ENCODE measurements at regions not wholly inside any gene's neighbourhood (a gene's known extent, or its start where the extent isn't known, plus 50 kb on each side); places are given as distances from the start of the nearest gene placed in this dataset.

DNA sequence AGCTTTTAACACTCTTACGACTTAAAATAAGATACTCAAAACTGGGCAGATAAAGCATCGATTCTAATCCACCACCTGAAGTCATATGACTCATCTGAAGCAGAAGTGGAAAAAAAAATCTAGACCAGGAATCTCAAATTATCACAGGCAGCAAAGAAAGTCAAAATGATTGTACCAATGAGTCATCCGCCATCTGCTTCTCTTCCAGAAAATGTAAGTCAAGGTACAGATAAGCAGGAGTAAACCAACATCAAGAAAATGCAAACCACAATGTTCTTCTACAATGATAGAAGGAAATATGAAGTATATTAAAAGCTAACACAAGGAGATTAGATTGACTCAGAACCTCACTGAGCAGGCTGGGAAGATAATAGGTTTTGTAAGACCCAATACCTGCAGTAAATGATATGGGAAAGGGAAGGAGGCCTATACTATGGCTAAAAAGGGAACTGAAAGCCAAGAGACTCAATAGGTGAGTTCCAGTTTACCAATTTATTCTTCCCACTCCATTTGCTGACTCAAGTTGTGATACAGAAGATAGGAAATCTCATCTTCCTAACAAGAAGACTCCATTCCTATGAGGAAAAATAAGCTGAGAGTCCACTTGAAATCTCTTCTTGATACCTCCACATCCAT is 88.4 kb upstream of the TET2 start:
- Histone ChIP-seq H3K4me3 (ENCODE audit: low read depth, low read length) (no peak overlapping the region), H3K9me3 (ENCODE audit: control insufficient read depth, insufficient read depth, low read depth, low read length) (no peaks in the 10 kb centered on the region), H3K4me1 (ENCODE audit: control insufficient read depth, insufficient read depth, low read length) (no peaks in the 10 kb centered on the region), H3K36me3 (ENCODE audit: control insufficient read depth in 2 of 2, insufficient read depth in 1 of 2, low read length in 2 of 2) (no peaks in the 10 kb centered on the region), H3K27ac (ENCODE audit: extremely low read depth, low read depth, low read length) (no peak overlapping the region)
- no peak for TF ChIP-seq ZNF114 (tag by site-specific recombination; IDR thresholded peaks at IDR 0.05)
- no peak for TF ChIP-seq ZNF2 (tag by site-specific recombination; IDR thresholded peaks at IDR 0.05)
- TF ChIP-seq, protein P1, sequence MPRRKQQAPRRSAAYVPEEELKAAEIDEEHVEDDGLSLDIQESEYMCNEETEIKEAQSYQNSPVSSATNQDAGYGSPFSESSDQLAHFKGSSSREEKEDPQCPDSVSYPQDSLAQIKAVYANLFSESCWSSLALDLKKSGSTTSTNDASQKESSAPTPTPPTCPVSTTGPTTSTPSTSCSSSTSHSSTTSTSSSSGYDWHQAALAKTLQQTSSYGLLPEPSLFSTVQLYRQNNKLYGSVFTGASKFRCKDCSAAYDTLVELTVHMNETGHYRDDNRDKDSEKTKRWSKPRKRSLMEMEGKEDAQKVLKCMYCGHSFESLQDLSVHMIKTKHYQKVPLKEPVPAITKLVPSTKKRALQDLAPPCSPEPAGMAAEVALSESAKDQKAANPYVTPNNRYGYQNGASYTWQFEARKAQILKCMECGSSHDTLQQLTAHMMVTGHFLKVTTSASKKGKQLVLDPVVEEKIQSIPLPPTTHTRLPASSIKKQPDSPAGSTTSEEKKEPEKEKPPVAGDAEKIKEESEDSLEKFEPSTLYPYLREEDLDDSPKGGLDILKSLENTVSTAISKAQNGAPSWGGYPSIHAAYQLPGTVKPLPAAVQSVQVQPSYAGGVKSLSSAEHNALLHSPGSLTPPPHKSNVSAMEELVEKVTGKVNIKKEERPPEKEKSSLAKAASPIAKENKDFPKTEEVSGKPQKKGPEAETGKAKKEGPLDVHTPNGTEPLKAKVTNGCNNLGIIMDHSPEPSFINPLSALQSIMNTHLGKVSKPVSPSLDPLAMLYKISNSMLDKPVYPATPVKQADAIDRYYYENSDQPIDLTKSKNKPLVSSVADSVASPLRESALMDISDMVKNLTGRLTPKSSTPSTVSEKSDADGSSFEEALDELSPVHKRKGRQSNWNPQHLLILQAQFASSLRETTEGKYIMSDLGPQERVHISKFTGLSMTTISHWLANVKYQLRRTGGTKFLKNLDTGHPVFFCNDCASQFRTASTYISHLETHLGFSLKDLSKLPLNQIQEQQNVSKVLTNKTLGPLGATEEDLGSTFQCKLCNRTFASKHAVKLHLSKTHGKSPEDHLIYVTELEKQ (tag by site-specific recombination; IDR thresholded peaks at IDR 0.05; ENCODE audit: borderline replicate concordance): no peak
- TF ChIP-seq ZNF830 (tag by site-specific recombination; IDR thresholded peaks at IDR 0.05; ENCODE audit: low read depth): no peak
- TF ChIP-seq ZIC2 (tag by site-specific recombination; IDR thresholded peaks at IDR 0.05): no peak
- no peak for TF ChIP-seq TCF7L2 (IDR thresholded peaks at IDR 0.05; ENCODE audit: borderline replicate concordance, low read depth, low read length)
- no peak for TF ChIP-seq ZNF777 (tag by site-specific recombination; IDR thresholded peaks at IDR 0.05; ENCODE audit: borderline replicate concordance)
- TF ChIP-seq ZNF311 (tag by site-specific recombination; IDR thresholded peaks at IDR 0.05; ENCODE audit: borderline replicate concordance): no peak
- TF ChIP-seq ZNF341 (tag by site-specific recombination; IDR thresholded peaks at IDR 0.05; ENCODE audit: low read depth): no peak
- no peak for TF ChIP-seq ZNF473 (tag by site-specific recombination; IDR thresholded peaks at IDR 0.05)
- TF ChIP-seq, protein P2, sequence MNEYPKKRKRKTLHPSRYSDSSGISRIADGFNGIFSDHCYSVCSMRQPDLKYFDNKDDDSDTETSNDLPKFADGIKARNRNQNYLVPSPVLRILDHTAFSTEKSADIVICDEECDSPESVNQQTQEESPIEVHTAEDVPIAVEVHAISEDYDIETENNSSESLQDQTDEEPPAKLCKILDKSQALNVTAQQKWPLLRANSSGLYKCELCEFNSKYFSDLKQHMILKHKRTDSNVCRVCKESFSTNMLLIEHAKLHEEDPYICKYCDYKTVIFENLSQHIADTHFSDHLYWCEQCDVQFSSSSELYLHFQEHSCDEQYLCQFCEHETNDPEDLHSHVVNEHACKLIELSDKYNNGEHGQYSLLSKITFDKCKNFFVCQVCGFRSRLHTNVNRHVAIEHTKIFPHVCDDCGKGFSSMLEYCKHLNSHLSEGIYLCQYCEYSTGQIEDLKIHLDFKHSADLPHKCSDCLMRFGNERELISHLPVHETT (tag by site-specific recombination; IDR thresholded peaks at IDR 0.05): no peak
- no peak for TF ChIP-seq ZNF16 (tag by site-specific recombination; IDR thresholded peaks at IDR 0.05; ENCODE audit: low read depth)
- TF ChIP-seq, protein P3, sequence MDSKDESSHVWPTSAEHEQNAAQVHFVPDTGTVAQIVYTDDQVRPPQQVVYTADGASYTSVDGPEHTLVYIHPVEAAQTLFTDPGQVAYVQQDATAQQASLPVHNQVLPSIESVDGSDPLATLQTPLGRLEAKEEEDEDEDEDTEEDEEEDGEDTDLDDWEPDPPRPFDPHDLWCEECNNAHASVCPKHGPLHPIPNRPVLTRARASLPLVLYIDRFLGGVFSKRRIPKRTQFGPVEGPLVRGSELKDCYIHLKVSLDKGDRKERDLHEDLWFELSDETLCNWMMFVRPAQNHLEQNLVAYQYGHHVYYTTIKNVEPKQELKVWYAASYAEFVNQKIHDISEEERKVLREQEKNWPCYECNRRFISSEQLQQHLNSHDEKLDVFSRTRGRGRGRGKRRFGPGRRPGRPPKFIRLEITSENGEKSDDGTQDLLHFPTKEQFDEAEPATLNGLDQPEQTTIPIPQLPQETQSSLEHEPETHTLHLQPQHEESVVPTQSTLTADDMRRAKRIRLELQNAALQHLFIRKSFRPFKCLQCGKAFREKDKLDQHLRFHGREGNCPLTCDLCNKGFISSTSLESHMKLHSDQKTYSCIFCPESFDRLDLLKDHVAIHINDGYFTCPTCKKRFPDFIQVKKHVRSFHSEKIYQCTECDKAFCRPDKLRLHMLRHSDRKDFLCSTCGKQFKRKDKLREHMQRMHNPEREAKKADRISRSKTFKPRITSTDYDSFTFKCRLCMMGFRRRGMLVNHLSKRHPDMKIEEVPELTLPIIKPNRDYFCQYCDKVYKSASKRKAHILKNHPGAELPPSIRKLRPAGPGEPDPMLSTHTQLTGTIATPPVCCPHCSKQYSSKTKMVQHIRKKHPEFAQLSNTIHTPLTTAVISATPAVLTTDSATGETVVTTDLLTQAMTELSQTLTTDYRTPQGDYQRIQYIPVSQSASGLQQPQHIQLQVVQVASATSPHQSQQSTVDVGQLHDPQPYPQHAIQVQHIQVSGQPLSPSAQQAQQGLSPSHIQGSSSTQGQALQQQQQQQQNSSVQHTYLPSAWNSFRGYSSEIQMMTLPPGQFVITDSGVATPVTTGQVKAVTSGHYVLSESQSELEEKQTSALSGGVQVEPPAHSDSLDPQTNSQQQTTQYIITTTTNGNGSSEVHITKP (tag by site-specific recombination; IDR thresholded peaks at IDR 0.05): no peak
- POLR2A ChIA-PET: no interaction called here
- CTCF ChIA-PET: no interaction called here

DNA sequence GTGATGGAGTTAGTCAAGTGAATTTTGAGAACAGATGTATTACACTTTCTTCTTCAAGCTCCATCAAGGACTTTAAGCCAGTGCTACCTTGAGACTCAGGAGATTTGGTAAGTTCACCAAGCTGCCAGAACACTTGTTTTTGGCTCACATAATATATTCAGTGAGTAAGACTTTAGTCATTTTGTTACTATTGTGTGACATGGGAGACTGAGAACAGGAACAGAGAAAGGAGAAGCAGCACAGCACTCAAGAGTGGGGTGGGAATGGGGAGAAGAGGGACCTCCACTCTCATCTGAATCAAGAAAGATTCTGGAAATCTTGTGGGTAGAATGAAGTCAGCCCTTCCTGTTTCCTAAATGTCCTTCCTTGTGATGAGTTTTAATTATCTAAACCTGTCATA is 87.3 kb upstream of the TET2 start:
- ChIA-PET POLR2A (no interaction called here), CTCF (interaction anchor here (0.6 kb wide), 1 partner anchor 1380 kb away, joined by 3 read pairs; no protein-coding TSS in a partner anchor)
- H3K4me1 ChIP-seq (ENCODE audit: control insufficient read depth, insufficient read depth, low read length): no peaks in the 10 kb centered on the region
- H3K36me3 ChIP-seq (ENCODE audit: control insufficient read depth in 2 of 2, insufficient read depth in 1 of 2, low read length in 2 of 2): no peaks in the 10 kb centered on the region
- no peak overlapping the region for H3K27ac ChIP-seq (ENCODE audit: extremely low read depth, low read depth, low read length)
- TF ChIP-seq ZNF747 (tag by site-specific recombination; IDR thresholded peaks at IDR 0.05): no peak
- TF ChIP-seq HOXA7 (CRISPR knock-in tag; IDR thresholded peaks at IDR 0.05; ENCODE audit: borderline replicate concordance): no peak
- H3K4me3 ChIP-seq (ENCODE audit: low read depth, low read length): no peak overlapping the region
- H3K9me3 ChIP-seq (ENCODE audit: control insufficient read depth, insufficient read depth, low read depth, low read length): no peaks in the 10 kb centered on the region

All from HEK293 (cell line).